Thyroid gland (tissue), 4 donors: ENCODE measurements at regions not wholly inside any gene's neighbourhood (a gene's known extent, or its start where the extent isn't known, plus 50 kb on each side); places are given as distances from the start of the nearest gene placed in this dataset.
"Not testable (repeated sequence)": the region's sequence is repeated elsewhere in the genome, so short reads cannot be mapped to it uniquely, and the experiment has no call there.

ENCODE experiments used
- DNase-seq, 2 donors: peaks; one replicate each; pipeline ENCODE4 v3.0.0-alpha.2; 2019
- H3K27ac ChIP-seq, 3 donors: fragments of 200-600 bp; sonication (generic); 1 replicate in 2 of 3; 2 replicates in 1 of 3; pipeline ENCODE4 v1.5.1; 2016 to 2019; ENCODE audit warnings: mild to moderate bottlenecking in 1 of 3, moderate library complexity in 1 of 3
- H3K27me3 ChIP-seq: fragments of 200-600 bp; sonication (generic); one replicate; pipeline ENCODE4 v1.5.1; 2019
- H3K36me3 ChIP-seq, 2 donors: fragments of 200-600 bp; sonication (generic); one replicate each; pipeline ENCODE4 v1.5.1; 2016 to 2019
- H3K4me1 ChIP-seq, 2 donors: fragments of 200-600 bp; sonication (generic); one replicate each; pipeline ENCODE4 v1.5.1; 2017 to 2019
- H3K4me3 ChIP-seq, 3 donors: fragments of 200-600 bp; sonication (generic); replicated peaks in 1 of 3; 1 replicate in 2 of 3; 2 replicates in 1 of 3; pipeline ENCODE4 v1.5.1; 2016; ENCODE audit warnings: mild to moderate bottlenecking in 1 of 3
- H3K9me3 ChIP-seq: fragments of 200-600 bp; sonication (generic); one replicate; pipeline ENCODE4 v1.5.1; 2017
- CTCF ChIP-seq, 6 experiments: fragments of 200-600 bp in 3 of 6; fragments of 450-650 bp in 3 of 6; sonication (generic) in 3 of 6; IDR thresholded peaks; one replicate each; pipeline ENCODE4 v1.5.1; 2016 to 2019; ENCODE audit warnings: antibody characterized with exemption in 6 of 6, mild to moderate bottlenecking in 2 of 6, inconsistent platforms in 1 of 6, moderate library complexity in 1 of 6
- POLR2A ChIP-seq, 2 donors: fragments of 450-650 bp; IDR thresholded peaks; one replicate each; pipeline ENCODE4 v1.6.1; 2017; ENCODE audit warnings: antibody characterized with exemption in 2 of 2, mild to moderate bottlenecking in 2 of 2, moderate library complexity in 1 of 2
- WGBS, 2 donors: methylation state at CpG; one replicate each; pipeline ENCODE4 v1.1.5; 2017; 5-methylcytosine and 5-hydroxymethylcytosine counted together
- intact Hi-C: fragments of 100-400 bp; cut with DNase I; formaldehyde crosslinking; loops from one replicate; pipeline ENCODE4 v1.15.1; 2023

- no peak for TF ChIP-seq CTCF (IDR thresholded peaks at IDR 0.05)
- TF ChIP-seq POLR2A (IDR thresholded peaks at IDR 0.05): no peak
- no peaks in the 10 kb centered on the region for H3K27me3 ChIP-seq
- no peaks in the 10 kb centered on the region for H3K36me3 ChIP-seq
- 67 to 70% methylated on average over 4 of the region's 4 CpGs for WGBS, 2 donors
- H3K9me3 ChIP-seq: no peaks in the 10 kb centered on the region
- DNase-seq: no peak
- H3K27ac ChIP-seq: no peak overlapping the region
- H3K4me1 ChIP-seq: no peaks in the 10 kb centered on the region
- intact Hi-C loops: no loop called here
- no peak overlapping the region for H3K4me3 ChIP-seq
Measured at GRCh38 chr6:125453516-125453915, 151.7 kb upstream of the HDDC2 start.

GRCh38 chr6:125454351-125454750 is 152.6 kb upstream of the HDDC2 start:
- intact Hi-C loops: no loop called here
- no peak for TF ChIP-seq POLR2A (IDR thresholded peaks at IDR 0.05)
- TF ChIP-seq CTCF (IDR thresholded peaks at IDR 0.05): no peak
- H3K9me3 ChIP-seq: no peaks in the 10 kb centered on the region
- H3K27me3 ChIP-seq: no peaks in the 10 kb centered on the region
- no peak overlapping the region for H3K4me3 ChIP-seq
- no peak overlapping the region for H3K27ac ChIP-seq
- 88 to 96% methylated on average over 1 of the region's 1 CpG for WGBS, 2 donors
- H3K4me1 ChIP-seq: no peaks in the 10 kb centered on the region
- DNase-seq: no peak
- H3K36me3 ChIP-seq: no peaks in the 10 kb centered on the region

- H3K27me3 ChIP-seq, H3K4me1 ChIP-seq, intact Hi-C loops, H3K27ac ChIP-seq, H3K9me3 ChIP-seq, H3K4me3 ChIP-seq, H3K36me3 ChIP-seq, DNase-seq: not testable (repeated sequence)
- WGBS, 2 donors: 100% methylated on average over 1 of the region's 1 CpG
Measured at GRCh38 chr6:125458493-125458892, 156.7 kb upstream of the HDDC2 start.

GRCh38 chr6:125465332-125465731 is 163.6 kb upstream of the HDDC2 start:
- H3K4me3 ChIP-seq, H3K9me3 ChIP-seq, DNase-seq, intact Hi-C loops, H3K27me3 ChIP-seq, H3K36me3 ChIP-seq, H3K4me1 ChIP-seq, H3K27ac ChIP-seq: not testable (repeated sequence)
- 60 to 100% methylated on average over 1 of the region's 1 CpG for WGBS, 2 donors

GRCh38 chr6:125469915-125470314 is 168.1 kb upstream of the HDDC2 start:
- no peaks in the 10 kb centered on the region for H3K36me3 ChIP-seq
- H3K27me3 ChIP-seq: no peaks in the 10 kb centered on the region
- no peaks in the 10 kb centered on the region for H3K4me1 ChIP-seq
- no peak overlapping the region for H3K4me3 ChIP-seq
- H3K9me3 ChIP-seq: no peaks in the 10 kb centered on the region
- H3K27ac ChIP-seq: no peak overlapping the region
- TF ChIP-seq POLR2A (IDR thresholded peaks at IDR 0.05): no peak
- no peak for TF ChIP-seq CTCF (IDR thresholded peaks at IDR 0.05)
- intact Hi-C loops: no loop called here
- WGBS, 2 donors: 83 to 89% methylated on average over 3 of the region's 3 CpGs
- DNase-seq: no peak

- Histone ChIP-seq H3K9me3 (no peaks in the 10 kb centered on the region), H3K36me3 (no peaks in the 10 kb centered on the region), H3K27me3 (no peaks in the 10 kb centered on the region), H3K27ac (no peak overlapping the region), H3K4me3 (no peak overlapping the region), H3K4me1 (no peaks in the 10 kb centered on the region)
- no peak for TF ChIP-seq POLR2A (IDR thresholded peaks at IDR 0.05)
- TF ChIP-seq CTCF (IDR thresholded peaks at IDR 0.05): no peak
- no peak for DNase-seq
- intact Hi-C loops: no loop called here
- WGBS, 2 donors: 88 to 93% methylated on average over 1 of the region's 1 CpG
Measured at GRCh38 chr6:125471667-125472066, 169.9 kb upstream of the HDDC2 start.
